Islet of Langerhans (tissue), 1 donor: ENCODE measurements at regions not wholly inside any gene's neighbourhood (a gene's known extent, or its start where the extent isn't known, plus 50 kb on each side); places are given as distances from the start of the nearest gene placed in this dataset.
"Not testable (repeated sequence)": the region's sequence is repeated elsewhere in the genome, so short reads cannot be mapped to it uniquely, and the experiment has no call there.

Experiments
- FAIRE-seq: peaks from one replicate; lab custom pipeline; 2011; peaks lifted over from hg19 to GRCh38; lab: Jason Lieb, UNC

DNA sequence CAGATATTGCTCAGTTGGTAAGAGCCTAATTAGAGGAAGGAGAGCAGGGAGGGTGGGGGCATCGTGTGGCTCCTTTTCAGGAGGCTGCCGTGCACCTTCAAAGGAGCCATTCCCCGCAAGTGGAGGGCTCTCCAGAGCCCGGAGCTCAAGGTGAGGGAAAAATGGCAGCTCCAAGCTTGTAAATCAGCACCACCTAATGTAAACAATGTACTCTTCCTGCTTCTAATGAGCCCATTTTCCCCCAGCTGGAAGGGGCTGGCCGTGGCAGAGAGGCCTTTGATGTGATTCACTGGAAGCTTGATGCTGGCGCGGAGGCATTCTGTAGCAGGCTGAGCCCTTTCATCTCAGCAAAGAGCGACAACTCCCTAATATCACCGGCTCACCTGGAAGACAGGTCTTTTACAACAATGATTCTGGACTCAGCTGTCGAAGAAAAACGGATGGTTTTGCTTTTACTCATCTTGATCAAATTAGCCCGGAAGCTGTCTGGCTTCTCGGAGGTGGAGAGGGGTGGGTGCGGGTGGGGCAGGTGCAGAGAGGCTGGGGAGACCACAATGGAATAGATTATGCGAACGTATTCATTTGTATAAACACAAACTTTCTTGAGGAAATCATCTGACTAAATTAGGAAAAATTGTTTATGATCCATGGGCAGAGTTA lies 112.5 kb downstream of the RRAGC start:
- no peak for FAIRE-seq

- no peak for FAIRE-seq
Measured at GRCh38 chr1:38746402-38746935, 113.1 kb downstream of the RRAGC start.

DNA sequence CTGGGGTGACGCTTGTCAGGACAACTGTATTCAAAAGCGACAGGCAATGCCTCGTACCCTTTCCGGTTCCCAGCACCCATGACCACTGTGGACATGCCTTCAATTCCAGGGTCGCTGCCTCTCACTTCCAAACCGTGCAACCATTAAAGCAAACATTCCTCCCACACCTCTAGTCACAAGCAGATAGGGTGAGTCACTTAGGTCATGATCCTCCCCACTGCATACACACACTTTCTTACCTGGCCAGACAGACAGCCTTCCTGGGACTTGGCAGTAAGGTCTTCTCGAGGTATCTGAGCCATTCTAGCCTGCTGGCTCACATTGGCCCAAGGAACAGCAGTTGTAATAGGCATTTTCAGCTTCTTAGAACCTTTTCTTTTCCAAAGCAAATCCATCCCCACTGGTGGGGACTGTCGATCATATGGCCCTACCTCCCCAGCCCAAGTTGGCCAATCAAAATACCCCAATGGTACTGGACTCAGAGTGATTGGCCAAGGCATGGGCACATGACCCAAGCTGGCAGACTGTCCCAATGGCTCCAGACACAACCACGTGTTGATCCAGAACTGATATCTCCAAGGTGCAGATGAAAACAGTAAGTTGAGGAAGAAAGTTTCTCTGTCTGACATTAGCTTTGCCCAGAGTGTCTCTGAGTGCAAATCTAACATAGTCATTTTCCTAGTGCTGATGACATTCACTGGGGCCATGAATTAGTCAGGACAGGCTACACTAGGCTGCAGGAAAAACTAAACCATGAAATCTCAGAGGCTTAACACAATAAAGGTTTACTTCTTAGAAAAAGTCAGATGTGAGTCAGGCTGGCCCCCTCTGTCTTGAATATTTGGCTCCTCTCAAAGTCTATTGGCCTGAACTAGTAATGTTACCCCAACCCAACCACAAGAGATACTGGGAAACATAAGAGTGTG lies 113.8 kb downstream of the RRAGC start:
- FAIRE-seq = no peak

GRCh38 chr1:38744452-38745350 lies 114.9 kb downstream of the RRAGC start:
- FAIRE-seq = no peak

DNA sequence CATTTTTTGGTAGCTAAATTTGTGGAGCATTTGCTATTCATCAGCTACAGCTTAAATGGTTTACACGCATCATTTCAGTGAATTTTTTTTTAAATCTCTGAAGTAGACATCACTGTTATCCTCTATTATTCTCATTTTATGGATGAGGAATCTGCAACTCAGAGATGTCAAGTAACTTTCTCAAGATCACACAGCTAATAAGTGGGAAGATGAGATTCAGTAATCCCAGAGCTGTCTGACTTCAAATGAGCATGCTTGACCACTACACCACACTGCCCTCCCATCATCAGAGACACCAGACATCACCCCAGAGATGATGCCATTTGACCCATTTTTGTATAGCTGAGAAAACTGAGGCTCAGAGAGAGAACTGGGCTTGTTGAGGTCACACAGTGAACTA lies 116.4 kb downstream of the RRAGC start:
- FAIRE-seq = no peak

- FAIRE-seq = no peak
Measured at GRCh38 chr1:38741341-38741740, 118.2 kb downstream of the RRAGC start.

DNA sequence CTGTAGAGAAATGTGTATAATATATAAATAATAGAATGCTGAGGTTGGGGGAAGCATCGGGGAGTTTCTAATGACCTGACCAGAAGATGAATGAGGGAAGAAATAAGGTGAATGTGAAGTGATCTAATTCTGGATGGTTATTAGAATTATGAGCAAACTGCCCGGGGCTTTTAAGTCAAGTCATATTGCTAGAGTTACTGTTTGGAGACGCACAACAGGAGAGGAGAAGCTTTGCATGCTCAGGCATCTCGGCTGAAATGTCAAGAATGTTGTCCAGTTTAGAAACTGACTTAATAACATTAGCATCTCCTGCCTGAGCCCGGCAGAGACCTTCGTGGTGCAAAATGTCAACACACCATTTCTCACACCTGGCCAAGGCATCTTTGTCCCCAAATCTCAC lies 119.1 kb downstream of the RRAGC start:
- FAIRE-seq = no peak

DNA sequence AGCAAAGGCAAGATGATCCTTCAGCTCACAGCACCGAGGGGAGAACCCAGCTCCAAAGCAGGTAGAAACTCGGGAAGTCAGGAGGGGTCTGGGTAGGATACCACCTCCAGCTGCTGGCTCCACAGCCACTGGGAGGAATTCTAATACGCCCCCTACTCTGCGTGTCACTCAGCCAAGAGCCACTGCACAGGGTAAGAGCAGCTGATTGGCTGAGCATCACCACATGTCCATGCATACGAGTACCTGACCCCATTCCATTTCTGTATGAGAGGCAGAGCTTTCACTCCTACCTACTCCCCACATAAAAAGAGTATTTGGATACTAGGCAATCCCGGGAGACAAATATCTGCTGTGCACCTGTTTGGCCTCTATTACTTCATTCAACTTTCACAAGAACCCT lies 121.4 kb downstream of the RRAGC start:
- FAIRE-seq = no peak

GRCh38 chr1:38736399-38736798 lies 123.2 kb downstream of the RRAGC start:
- no peak for FAIRE-seq

DNA sequence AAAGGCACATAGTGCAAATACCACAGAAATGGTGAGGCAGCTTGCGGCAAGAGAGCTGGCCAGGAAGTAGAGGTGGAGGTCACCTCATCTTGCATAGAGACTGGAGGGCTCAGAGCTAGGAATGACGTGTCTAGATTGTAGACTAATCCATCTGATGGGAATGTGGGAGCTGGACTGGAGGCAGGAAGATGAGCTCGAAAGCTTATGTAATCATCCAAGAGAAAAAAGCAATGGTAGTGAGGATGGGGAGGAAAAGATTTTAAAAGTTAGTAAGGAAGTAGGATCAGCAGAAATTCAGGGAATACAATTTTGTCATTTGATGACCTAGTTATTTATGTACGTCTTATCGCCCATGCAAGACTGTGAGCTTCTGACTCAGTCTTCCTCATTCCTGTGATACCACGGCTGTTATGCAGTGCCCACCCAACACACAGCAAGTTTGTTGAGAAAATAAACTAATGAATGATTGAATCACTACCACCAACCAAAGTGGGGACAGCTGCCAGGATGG lies 123.9 kb downstream of the RRAGC start:
- FAIRE-seq = no peak

DNA sequence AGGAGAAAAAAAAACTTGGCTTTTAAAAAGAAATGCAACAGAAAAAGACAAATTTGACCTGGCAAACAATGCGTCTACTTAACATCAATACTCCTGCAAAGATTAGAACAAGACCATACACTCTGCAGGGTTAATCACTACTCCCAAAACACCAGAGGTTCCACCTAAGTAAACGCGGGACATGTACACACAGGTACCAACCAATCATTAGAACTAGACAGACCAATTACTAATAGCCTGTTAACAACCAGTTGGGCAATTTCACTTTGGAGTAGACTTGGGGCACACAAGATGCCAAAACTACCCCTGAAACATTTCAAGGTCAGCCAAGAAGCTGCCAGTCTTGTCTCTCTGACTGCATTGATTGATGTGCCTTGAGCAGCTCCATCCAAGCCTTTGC lies 125.8 kb downstream of the RRAGC start:
- no peak for FAIRE-seq

GRCh38 chr1:38730511-38731397 lies 128.8 kb downstream of the RRAGC start:
- FAIRE-seq = no peak

GRCh38 chr1:38728585-38728908 lies 131.0 kb downstream of the RRAGC start:
- no peak for FAIRE-seq

DNA sequence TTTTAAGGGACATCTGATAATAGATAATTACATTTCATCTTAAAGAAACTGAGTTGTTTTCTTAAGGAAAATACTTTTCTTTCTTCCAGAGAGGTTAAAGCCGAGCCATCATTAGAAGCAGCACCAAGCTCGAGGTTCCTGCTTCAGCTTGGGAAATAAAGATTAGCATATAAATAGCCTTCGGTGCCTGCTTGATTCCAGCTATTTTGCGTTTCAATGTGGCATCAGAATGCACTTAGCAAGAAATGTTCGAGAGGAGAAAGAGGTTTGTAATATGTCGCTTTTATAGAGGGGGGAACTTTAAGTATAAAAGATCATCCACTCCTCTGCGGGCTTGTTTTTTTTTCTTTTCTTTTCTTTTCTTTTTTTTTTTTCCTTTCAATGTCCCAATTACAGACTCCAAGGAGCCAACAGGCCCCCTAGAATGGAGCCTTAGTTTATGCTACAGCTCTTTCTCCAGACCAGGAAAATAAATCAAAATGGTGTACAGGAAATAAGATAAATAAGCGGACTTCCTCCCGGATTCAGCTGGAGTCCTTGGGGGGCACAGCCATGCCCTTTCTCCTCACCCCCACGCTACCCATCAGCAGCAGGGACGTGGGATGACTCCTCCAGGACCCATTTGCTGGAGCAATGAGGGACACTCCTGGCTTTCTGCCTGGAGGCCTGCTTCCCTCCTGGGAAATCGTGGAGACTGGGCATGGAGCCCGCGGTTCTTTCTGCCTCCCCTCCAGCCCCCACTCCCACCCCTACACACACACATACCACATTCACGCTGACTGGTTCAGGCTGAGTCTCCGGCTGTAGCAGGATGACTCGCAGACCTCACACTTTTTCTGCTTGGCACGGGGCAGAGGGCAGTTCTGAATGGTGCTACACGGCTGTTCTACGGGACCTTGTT lies 131.6 kb downstream of the RRAGC start:
- FAIRE-seq = no peak

DNA sequence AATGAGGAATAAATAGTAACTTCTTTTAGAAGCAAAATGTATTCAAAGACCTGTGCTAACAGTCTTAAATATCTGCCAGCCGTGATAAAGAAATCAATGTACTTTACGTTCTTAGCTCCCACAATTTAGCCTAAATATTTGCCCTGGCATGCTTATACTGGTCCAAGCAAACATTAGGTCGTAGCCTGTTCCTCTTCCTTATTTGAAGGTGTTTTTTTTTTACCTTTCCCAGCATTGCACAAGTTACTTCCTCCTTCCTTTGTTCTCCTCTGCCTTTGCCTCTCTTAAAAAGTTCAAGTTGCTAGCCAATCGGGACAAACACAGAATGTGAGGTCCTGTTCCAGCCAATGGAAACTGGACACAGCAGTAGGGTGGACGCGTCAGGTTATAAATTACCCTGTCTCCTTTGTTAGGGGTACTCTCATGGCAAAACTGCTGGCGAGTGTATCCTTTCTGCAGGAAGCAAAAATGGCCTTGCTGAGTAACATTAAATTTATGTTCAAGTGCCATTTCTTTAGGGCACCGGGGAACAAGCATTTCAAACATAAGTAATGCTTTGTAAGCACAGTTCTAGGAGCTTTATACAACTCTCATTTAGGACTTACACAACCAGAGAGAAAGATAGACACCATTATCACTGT lies 134.1 kb downstream of the RRAGC start:
- not testable (repeated sequence) for FAIRE-seq

DNA sequence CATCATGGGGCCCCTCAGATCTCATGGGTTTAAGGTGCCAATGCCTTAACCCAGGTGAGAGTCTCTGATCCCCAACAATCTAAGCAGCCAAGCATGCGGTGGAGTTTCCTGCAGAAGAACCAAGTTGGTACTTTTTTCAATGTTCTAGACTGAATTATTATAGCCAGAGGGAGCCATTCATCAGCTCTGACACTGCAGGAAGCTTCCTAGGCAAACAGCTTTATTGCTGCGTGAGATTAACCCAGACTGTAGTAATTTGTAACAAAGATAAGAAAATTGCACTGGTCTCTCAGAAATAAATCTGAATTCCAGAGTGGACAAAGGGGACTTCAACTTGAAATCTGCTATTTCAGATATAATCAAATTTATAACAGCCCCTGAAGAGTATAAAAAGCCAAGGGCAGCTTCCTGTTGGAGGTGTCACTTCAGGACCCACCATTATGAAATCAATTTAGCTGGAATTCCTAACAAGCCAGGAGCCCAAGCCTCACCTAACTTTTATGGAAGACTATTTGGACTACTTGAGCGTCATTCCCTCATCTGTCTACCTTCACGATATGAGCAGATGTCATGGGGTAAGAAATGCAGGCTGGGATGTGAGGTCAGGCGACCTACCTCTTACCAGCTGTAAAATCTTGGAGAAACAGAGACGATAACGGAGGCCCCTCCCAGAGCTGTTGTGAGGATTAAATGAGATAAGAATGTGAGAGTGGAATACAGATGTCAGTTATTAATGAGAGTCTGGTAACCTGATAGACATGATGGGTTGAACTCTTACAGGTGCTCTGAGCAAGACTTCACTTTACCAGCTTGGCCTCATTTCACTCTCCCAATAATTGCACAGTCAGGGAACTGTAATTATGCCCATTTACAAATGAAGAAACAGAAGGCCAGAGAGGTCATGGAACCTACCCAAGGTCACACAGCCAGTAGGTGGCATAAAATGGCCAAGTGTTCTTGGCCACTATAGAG lies 135.1 kb downstream of the RRAGC start:
- FAIRE-seq = no peak

DNA sequence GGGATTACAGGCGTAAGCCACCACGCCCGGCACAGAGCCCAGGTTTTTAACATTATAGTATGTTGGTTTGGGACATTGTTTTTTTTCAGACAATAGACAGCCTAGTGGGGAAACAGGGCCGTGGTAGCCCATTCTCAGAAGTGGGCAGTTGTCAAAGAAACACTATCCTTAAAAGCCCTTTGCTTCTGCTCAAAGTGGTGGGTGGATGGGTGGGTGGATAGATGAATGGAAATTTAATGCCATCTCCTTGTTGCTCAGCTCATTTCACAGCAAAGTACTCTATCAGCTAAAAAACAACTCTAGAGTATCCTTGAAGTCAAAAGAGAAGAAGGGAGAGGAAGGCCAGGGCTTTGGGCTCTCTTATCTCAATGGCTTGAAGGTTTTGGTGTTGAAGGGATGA lies 137.8 kb downstream of the RRAGC start:
- no peak for FAIRE-seq

DNA sequence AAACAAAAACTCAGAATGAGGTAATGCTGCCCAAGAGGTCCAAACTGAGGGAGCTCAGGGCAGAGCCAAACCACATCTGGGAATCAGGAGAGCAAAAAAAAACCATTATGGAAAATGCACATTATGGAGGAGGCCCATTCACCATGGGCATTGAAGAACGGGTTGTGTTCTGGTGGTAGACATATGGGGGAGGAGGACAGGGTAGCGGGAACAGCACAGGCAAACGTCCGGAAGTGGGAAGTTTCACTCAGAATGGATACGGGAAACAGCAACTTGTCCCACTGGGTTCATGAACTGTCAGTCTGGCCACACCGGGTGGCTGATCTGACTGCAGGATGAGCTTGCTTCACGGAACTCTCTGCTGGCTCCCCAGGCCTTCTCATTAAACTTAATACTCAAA lies 139.7 kb downstream of the RRAGC start:
- no peak for FAIRE-seq

- FAIRE-seq = no peak
Measured at GRCh38 chr1:38718031-38718430, 141.5 kb downstream of the RRAGC start.
